GM11168 (cell line): ENCODE measurements at regions not wholly inside any gene's neighbourhood (a gene's known extent, or its start where the extent isn't known, plus 50 kb on each side); places are given as distances from the start of the nearest gene placed in this dataset.
"Not testable (repeated sequence)": the region's sequence is repeated elsewhere in the genome, so short reads cannot be mapped to it uniquely, and the experiment has no call there.

ENCODE experiments used
- in situ Hi-C: fragments of 300-500 bp; cut with MboI; formaldehyde crosslinking; loops from one replicate; pipeline ENCODE4 v1.12.0; 2022; ENCODE audit warnings: low sequenced_read_pairs; ENCODE audit not compliant: unreplicated experiment

GRCh38 chr22:21150863-21151262 lies 105.1 kb downstream of the LRRC74B start:
- in situ Hi-C loops: not testable (repeated sequence)

DNA sequence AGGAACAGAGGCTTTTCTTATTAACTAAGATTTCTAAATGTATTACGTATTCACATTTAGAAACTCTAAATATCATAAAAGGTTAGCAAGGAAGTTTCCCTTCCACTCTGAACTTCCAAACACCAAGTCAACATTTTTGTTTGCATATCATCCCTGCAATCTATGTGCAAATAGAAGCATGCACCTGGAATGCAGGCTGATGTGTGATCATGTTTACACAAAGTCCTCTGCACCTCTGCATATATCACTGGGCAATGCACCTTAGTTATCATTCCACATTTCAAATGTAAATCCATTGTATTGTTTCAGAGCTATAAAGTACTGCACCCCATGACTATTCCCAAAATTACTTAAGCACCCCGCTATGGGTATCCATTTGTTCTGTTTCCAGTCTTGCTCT lies 142.1 kb downstream of the LRRC74B start:
- in situ Hi-C loops: not testable (repeated sequence)

- in situ Hi-C loops: not testable (repeated sequence)
Observed at GRCh38 chr22:21212054-21212453, 166.3 kb downstream of the LRRC74B start.

- in situ Hi-C loops: not testable (repeated sequence)
Observed at GRCh38 chr22:21215973-21216731, 167.4 kb upstream of the RIMBP3B start.

DNA sequence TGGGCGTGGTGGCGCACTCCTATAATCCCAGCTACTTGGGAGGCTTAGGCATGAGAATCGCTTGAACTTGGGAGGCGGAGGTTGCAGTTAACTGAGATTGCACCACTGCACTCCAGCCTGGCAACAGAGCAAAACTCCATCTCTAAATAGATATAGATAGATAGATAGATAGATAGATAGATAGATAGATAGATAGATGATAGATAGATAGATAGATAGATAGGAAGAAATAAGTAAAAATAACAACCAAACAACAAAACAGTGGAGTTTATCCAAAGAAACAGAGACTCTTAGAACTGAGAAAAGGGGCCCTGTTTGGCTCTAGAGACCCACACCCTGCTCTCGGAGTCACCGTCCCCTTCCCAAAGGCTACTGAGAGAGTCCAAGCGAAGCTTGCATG lies 158.7 kb upstream of the RIMBP3B start:
- in situ Hi-C loops: not testable (repeated sequence)

GRCh38 chr22:21226901-21227693 lies 156.5 kb upstream of the RIMBP3B start:
- in situ Hi-C loops: not testable (repeated sequence)

DNA sequence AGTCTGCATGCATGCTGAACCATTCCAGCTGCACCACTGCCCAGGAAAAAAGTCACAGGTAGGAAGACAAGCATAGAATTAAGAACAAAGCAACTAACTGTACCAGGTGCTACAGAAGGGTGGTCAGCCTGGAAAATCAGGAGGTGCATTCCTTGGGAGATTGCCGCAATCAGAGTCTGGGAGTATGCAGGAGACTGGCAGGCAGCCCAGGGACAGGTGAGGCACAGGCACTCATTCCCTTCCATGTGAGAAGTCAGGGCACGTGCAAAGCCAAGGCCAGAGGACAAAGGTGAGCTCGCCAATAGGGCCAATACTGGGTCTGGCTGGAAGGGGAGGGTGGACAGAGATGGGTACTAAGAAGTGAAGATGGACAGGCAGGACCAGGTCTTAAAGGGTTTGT lies 132.1 kb upstream of the RIMBP3B start:
- in situ Hi-C loops: not testable (repeated sequence)

GRCh38 chr22:21282646-21283045 lies 100.9 kb upstream of the RIMBP3B start:
- in situ Hi-C loops: loop anchor here (25.0 kb wide), 1 partner anchor 195 kb away; no protein-coding TSS in a partner anchor

GRCh38 chr22:21293702-21294101 lies 89.8 kb upstream of the RIMBP3B start:
- in situ Hi-C loops: loop anchor here (25.0 kb wide), 1 partner anchor 206 kb away; no protein-coding TSS in a partner anchor

DNA sequence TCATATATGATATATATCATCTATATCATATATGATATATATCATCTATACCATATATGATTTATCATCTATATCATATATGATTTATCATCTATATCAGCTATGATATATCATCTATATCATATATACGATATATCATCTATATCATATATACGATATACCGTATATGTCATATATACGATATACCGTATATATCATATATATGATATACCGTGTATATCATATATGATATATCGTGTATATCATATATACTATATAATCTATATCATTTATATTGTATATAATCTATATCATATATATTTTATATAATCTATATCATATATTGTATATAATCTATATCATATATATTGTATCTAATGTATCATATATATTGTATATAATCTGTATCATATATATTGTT lies 55.9 kb upstream of the RIMBP3B start:
- in situ Hi-C loops: loop anchor here (25.0 kb wide), 1 partner anchor 990 kb away; no protein-coding TSS in a partner anchor
